Naive thymus-derived CD4-positive, alpha-beta T cell (primary cell): ENCODE measurements at regions not wholly inside any gene's neighbourhood (a gene's known extent, or its start where the extent isn't known, plus 50 kb on each side); places are given as distances from the start of the nearest gene placed in this dataset.

Source experiments
- ATAC-seq: fragments of 150-1000 bp; cut with Tn5 transposase; 2 replicates; pipeline ENCODE4 v1.10.0; 2021; ENCODE audit warnings: mild to moderate bottlenecking, moderate library complexity
- CTCF ChIA-PET: fragments of 350-600 bp; sonication (Branson Sonifier 250); formaldehyde crosslinking; loops from one replicate; lab custom pipeline; 2021; ENCODE audit warnings: antibody characterized with exemption; lab: Charles Lee
- POLR2A ChIA-PET: fragments of 350-600 bp; sonication (Branson Sonifier 250); formaldehyde crosslinking; loops from one replicate; lab custom pipeline; 2021; ENCODE audit warnings: antibody characterized with exemption, inconsistent platforms; lab: Charles Lee
- DNase-seq, 9 donors: peaks; one replicate each; pipeline versions ENCODE4 v3.0.0 to v3.0.0-alpha.2; 2020 to 2022; ENCODE audit warnings: mixed read lengths in 1 of 9
- H3K27ac ChIP-seq: one replicate; pipeline ENCODE4 v1.7.0; 2013; ENCODE audit warnings: mild to moderate bottlenecking, low read depth, low read length, moderate library complexity
- H3K27me3 ChIP-seq, 2 donors: one replicate each; pipeline ENCODE4 v1.7.0; 2013; ENCODE audit warnings: low read length in 2 of 2, mild to moderate bottlenecking in 2 of 2, moderate library complexity in 2 of 2; ENCODE audit not compliant: control insufficient read depth in 2 of 2, insufficient read depth in 2 of 2
- H3K36me3 ChIP-seq, 3 experiments: 1 replicate in 2 of 3; 2 replicates in 1 of 3; pipeline ENCODE4 v1.7.0; 2013; ENCODE audit warnings: low read length in 3 of 3, mild to moderate bottlenecking in 3 of 3, moderate library complexity in 1 of 3; ENCODE audit not compliant: insufficient read depth in 3 of 3, control insufficient read depth in 2 of 3
- H3K4me1 ChIP-seq, 2 donors: one replicate each; pipeline ENCODE4 v1.7.0; 2013; ENCODE audit warnings: low read length in 2 of 2, mild to moderate bottlenecking in 2 of 2, moderate library complexity in 1 of 2; ENCODE audit not compliant: control insufficient read depth in 2 of 2, insufficient read depth in 2 of 2
- H3K4me3 ChIP-seq: 2 replicates; pipeline ENCODE4 v1.7.0; 2013; ENCODE audit warnings: mild to moderate bottlenecking, low read length
- H3K9me3 ChIP-seq, 3 experiments: 1 replicate in 2 of 3; 2 replicates in 1 of 3; pipeline ENCODE4 v1.7.0; 2013; ENCODE audit warnings: low read length in 3 of 3; ENCODE audit not compliant: control insufficient read depth in 2 of 3
- H3K27ac Mint-ChIP-seq, 9 donors: one replicate each; pipeline ENCODE4 v1.8.0; 2020 to 2022; ENCODE audit warnings: mixed read lengths in 9 of 9, mild to moderate bottlenecking in 8 of 9, moderate library complexity in 5 of 9, inconsistent platforms in 2 of 9
- H3K27me3 Mint-ChIP-seq, 5 donors: one replicate each; pipeline ENCODE4 v1.8.0; 2021 to 2022; ENCODE audit warnings: mixed read lengths in 5 of 5, mild to moderate bottlenecking in 1 of 5
- H3K36me3 Mint-ChIP-seq, 5 donors: one replicate each; pipeline ENCODE4 v1.8.0; 2020 to 2022; ENCODE audit warnings: mixed read lengths in 5 of 5, mild to moderate bottlenecking in 3 of 5, inconsistent platforms in 1 of 5
- H3K4me1 Mint-ChIP-seq, 7 donors: one replicate each; pipeline ENCODE4 v1.8.0; 2020 to 2022; ENCODE audit warnings: mixed read lengths in 7 of 7, mild to moderate bottlenecking in 3 of 7, inconsistent platforms in 1 of 7
- H3K4me3 Mint-ChIP-seq, 10 donors: one replicate each; pipeline ENCODE4 v1.8.0; 2020 to 2022; ENCODE audit warnings: mild to moderate bottlenecking in 10 of 10, mixed read lengths in 10 of 10, moderate library complexity in 6 of 10, inconsistent platforms in 2 of 10
- H3K9me3 Mint-ChIP-seq, 11 donors: one replicate each; pipeline ENCODE4 v1.8.0; 2020 to 2022; ENCODE audit warnings: mixed read lengths in 11 of 11, mild to moderate bottlenecking in 4 of 11, inconsistent platforms in 1 of 11, moderate library complexity in 1 of 11
- intact Hi-C, 2 donors: fragments of 100-400 bp; cut with micrococcal nuclease; formaldehyde crosslinking; loops; one replicate each; pipeline ENCODE4 v1.15.1; 2023

DNA sequence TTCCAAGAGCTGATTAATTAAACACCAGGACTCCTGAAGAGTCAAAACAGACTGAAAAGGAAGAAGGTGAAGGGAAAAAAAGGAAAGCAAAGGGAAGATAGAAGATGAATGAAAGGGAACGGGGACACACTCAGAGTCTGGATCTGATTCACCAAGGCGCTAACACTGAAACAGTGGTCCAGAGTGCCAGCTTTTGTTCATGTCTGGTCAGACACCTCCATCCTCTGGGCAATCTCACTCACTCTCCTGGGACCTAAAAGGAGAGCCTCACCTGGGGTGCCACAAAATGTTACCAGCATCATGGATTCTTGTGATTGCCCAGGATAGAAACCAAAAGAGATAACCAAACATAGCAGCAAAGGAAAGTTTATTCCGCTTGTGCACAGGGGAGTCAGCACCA lies 120.3 kb upstream of the AFF2 start:
- Mint-ChIP-seq H3K36me3 (peaks cover 0 to 13% (median 0%) of the 10 kb centered on the region in 5 donors), H3K4me1 (peaks cover 10 to 38% (median 30%) of the 10 kb centered on the region in 7 donors), H3K27me3 (no peaks in the 10 kb centered on the region), H3K27ac (peak overlapping the region; percentile 73 to 93 (median 87)), H3K4me3 (peak overlapping the region; percentile 66 to 88 (median 83)), H3K9me3 (peaks cover 0 to 13% (median 4%) of the 10 kb centered on the region in 11 donors)
- peaks cover 14 to 20% of the 10 kb centered on the region in 2 donors for H3K4me1 ChIP-seq
- no peaks in the 10 kb centered on the region for H3K27me3 ChIP-seq
- peak overlapping the region; percentile 36 for H3K4me3 ChIP-seq
- H3K27ac ChIP-seq = peak overlapping the region; percentile 58
- intact Hi-C loops = loop anchor here (1.0 to 5.0 kb wide), 4 partner anchors 70 to 118 kb away; no protein-coding TSS in a partner anchor
- CTCF ChIA-PET = no interaction called here
- no peaks in the 10 kb centered on the region for H3K9me3 ChIP-seq
- no peaks in the 10 kb centered on the region for H3K36me3 ChIP-seq
- ATAC-seq (no peak), DNase-seq (no peak)
- POLR2A ChIA-PET = interaction anchor here (1.0 kb wide), 1 partner anchor 42 kb away, joined by 3 read pairs; no protein-coding TSS in a partner anchor

DNA sequence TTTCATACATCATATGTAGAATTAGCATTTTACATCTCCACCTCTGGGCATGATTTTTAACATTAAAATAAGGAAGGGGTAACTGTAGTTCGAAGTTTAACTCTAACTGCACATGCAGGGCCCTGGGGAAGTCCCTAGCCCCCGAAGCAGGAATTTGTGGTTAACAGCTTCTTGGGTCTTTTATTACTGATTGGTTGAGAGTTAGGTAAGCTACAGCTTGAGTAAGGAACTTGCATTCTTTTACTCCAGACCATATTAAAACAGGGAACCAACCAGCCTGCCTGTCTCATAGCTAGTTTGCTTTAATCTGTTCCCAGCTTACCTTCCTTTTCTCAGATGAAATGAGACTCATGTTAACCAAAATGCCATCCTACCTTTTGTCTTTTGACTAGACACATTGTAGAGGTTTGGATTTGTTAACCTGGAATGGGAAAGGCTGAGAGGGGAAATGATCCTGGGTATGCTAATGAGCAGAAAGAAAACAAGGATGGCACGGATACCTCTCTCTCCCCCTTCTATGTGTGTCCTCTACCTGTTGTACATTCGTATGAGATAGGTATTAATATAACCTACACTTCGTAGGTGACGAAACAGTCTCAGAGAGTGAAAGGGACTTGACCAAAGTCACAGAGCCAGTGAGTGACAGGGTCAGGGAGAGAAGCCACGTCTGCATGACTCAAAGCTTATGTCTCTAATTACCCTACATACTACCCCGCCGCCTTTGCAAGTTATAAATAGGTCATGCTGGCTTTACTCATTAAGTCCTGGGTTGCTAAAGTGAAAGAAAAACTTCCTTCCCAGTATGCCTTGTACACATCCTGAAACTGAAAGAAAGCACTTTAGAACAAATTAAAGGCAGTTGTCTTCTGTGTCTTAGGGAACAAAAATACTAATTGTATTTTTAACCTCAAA lies 119.5 kb upstream of the AFF2 start:
- peaks cover 0 to 8% (median 0%) of the 10 kb centered on the region in 5 donors for H3K36me3 Mint-ChIP-seq
- Histone ChIP-seq H3K27me3 (no peaks in the 10 kb centered on the region), H3K9me3 (no peaks in the 10 kb centered on the region), H3K36me3 (no peaks in the 10 kb centered on the region), H3K27ac (peak overlapping the region; percentile 58), H3K4me3 (peak overlapping the region; percentile 36), H3K4me1 (peaks cover 14 to 20% of the 10 kb centered on the region in 2 donors)
- ChIA-PET POLR2A (interaction anchor here (1.0 kb wide), 1 partner anchor 41 kb away, joined by 3 read pairs; no protein-coding TSS in a partner anchor), CTCF (no interaction called here)
- H3K27me3 Mint-ChIP-seq = no peaks in the 10 kb centered on the region
- H3K4me3 Mint-ChIP-seq = peak overlapping the region; percentile 66 to 88 (median 83)
- DNase-seq (peak in 8 of 9 donors; percentile 5 to 33 (median 17)), ATAC-seq (peak; percentile 86)
- H3K9me3 Mint-ChIP-seq = peaks cover 0 to 9% (median 3%) of the 10 kb centered on the region in 11 donors
- intact Hi-C loops = loop anchor here (1.0 to 5.0 kb wide), 7 partner anchors 47 to 120 kb away; no protein-coding TSS in a partner anchor
- H3K27ac Mint-ChIP-seq = peak overlapping the region; percentile 73 to 93 (median 87)
- peaks cover 10 to 38% (median 30%) of the 10 kb centered on the region in 7 donors for H3K4me1 Mint-ChIP-seq

DNA sequence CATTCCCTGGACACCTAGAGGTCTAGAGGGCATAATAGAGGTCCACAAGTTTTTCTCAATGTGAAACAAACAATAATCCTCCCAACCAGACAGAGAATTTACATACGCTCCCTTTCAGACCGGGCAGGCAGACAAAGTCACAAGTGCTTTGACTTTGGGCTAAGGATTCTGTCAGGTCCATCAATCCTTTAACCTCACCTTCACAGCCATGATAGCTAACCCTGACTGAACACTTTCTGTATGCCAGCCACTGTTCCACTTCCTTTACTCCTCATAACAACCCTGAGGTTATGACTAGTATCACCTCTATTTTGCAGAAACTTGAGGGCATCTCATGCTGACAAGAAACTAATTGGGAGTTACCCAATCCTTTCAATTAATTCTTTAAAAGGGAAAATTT lies 118.8 kb upstream of the AFF2 start:
- H3K27me3 ChIP-seq = no peaks in the 10 kb centered on the region
- peak overlapping the region; percentile 36 for H3K4me3 ChIP-seq
- ChIA-PET POLR2A (interaction anchor here (1.0 kb wide), 1 partner anchor 47 kb away, joined by 3 read pairs; no protein-coding TSS in a partner anchor), CTCF (no interaction called here)
- Mint-ChIP-seq H3K4me1 (peaks cover 10 to 38% (median 30%) of the 10 kb centered on the region in 7 donors), H3K9me3 (peaks cover 0 to 4% (median 0%) of the 10 kb centered on the region in 11 donors), H3K36me3 (peaks cover 0 to 7% (median 0%) of the 10 kb centered on the region in 5 donors), H3K4me3 (peak overlapping the region; percentile 66 to 88 (median 83)), H3K27me3 (no peaks in the 10 kb centered on the region), H3K27ac (peak overlapping the region; percentile 73 to 93 (median 87))
- intact Hi-C loops = loop anchor here (1.0 to 5.0 kb wide), 7 partner anchors 47 to 120 kb away; no protein-coding TSS in a partner anchor
- H3K9me3 ChIP-seq = no peaks in the 10 kb centered on the region
- DNase-seq (peak in 2 of 9 donors; percentile 2 to 5), ATAC-seq (peak; percentile 37)
- H3K27ac ChIP-seq = peak overlapping the region; percentile 58
- peaks cover 14 to 20% of the 10 kb centered on the region in 2 donors for H3K4me1 ChIP-seq
- no peaks in the 10 kb centered on the region for H3K36me3 ChIP-seq

- Histone ChIP-seq H3K9me3 (no peaks in the 10 kb centered on the region), H3K27me3 (no peaks in the 10 kb centered on the region), H3K27ac (no peak overlapping the region), H3K4me1 (peaks cover 14 to 20% of the 10 kb centered on the region in 2 donors), H3K36me3 (no peaks in the 10 kb centered on the region), H3K4me3 (no peak overlapping the region)
- DNase-seq (no peak), ATAC-seq (no peak)
- ChIA-PET CTCF (no interaction called here), POLR2A (no interaction called here)
- Mint-ChIP-seq H3K36me3 (peaks cover 0 to 7% (median 0%) of the 10 kb centered on the region in 5 donors), H3K9me3 (peaks cover 0 to 4% (median 0%) of the 10 kb centered on the region in 11 donors), H3K27me3 (no peaks in the 10 kb centered on the region), H3K4me3 (no peak overlapping the region), H3K4me1 (peaks cover 10 to 38% (median 30%) of the 10 kb centered on the region in 7 donors), H3K27ac (peak overlapping the region in 6 of 9 donors; percentile 21 to 75 (median 42))
- intact Hi-C loops = loop anchor here (2.0 to 5.0 kb wide), 3 partner anchors 48 to 111 kb away; no protein-coding TSS in a partner anchor
These were observed 117.4 kb upstream of the AFF2 start for GRCh38 chrX:148382983-148383382.

- Histone ChIP-seq H3K4me1 (peaks cover 13 to 14% of the 10 kb centered on the region in 2 donors), H3K4me3 (no peak overlapping the region), H3K9me3 (no peaks in the 10 kb centered on the region), H3K27me3 (no peaks in the 10 kb centered on the region), H3K27ac (no peak overlapping the region), H3K36me3 (no peaks in the 10 kb centered on the region)
- H3K4me1 Mint-ChIP-seq = peaks cover 2 to 31% (median 21%) of the 10 kb centered on the region in 7 donors
- no peak overlapping the region for H3K4me3 Mint-ChIP-seq
- ChIA-PET POLR2A (no interaction called here), CTCF (no interaction called here)
- intact Hi-C loops = no loop called here
- H3K9me3 Mint-ChIP-seq = peaks cover 0 to 2% (median 0%) of the 10 kb centered on the region in 11 donors
- H3K36me3 Mint-ChIP-seq = peaks cover 0 to 5% (median 0%) of the 10 kb centered on the region in 5 donors
- DNase-seq (no peak), ATAC-seq (no peak)
- H3K27me3 Mint-ChIP-seq = no peaks in the 10 kb centered on the region
- no peak overlapping the region for H3K27ac Mint-ChIP-seq
These were observed 114.9 kb upstream of the AFF2 start for GRCh38 chrX:148385471-148385870.

- H3K36me3 ChIP-seq = no peaks in the 10 kb centered on the region
- no peaks in the 10 kb centered on the region for H3K27me3 Mint-ChIP-seq
These were observed 110.8 kb upstream of the AFF2 start for GRCh38 chrX:148389629-148390028.

More at GRCh38 chrX:148389629-148390028, 110.8 kb upstream of the AFF2 start:
- H3K27ac ChIP-seq = no peak overlapping the region
- no peaks in the 10 kb centered on the region for H3K4me1 ChIP-seq
- peaks cover 0 to 5% (median 0%) of the 10 kb centered on the region in 7 donors for H3K4me1 Mint-ChIP-seq
- ChIA-PET CTCF (no interaction called here), POLR2A (no interaction called here)
- peaks cover 0 to 7% (median 0%) of the 10 kb centered on the region in 11 donors for H3K9me3 Mint-ChIP-seq
- no peaks in the 10 kb centered on the region for H3K27me3 ChIP-seq
- H3K4me3 Mint-ChIP-seq = no peak overlapping the region
- no peak overlapping the region for H3K27ac Mint-ChIP-seq
- no peaks in the 10 kb centered on the region for H3K36me3 Mint-ChIP-seq
- no peak for ATAC-seq
- intact Hi-C loops = no loop called here
- H3K9me3 ChIP-seq = no peaks in the 10 kb centered on the region
- no peak for DNase-seq
- H3K4me3 ChIP-seq = no peak overlapping the region
